GM18520 (cell line): ENCODE measurements at regions not wholly inside any gene's neighbourhood (a gene's known extent, or its start where the extent isn't known, plus 50 kb on each side); places are given as distances from the start of the nearest gene placed in this dataset.
"Not testable (repeated sequence)": the region's sequence is repeated elsewhere in the genome, so short reads cannot be mapped to it uniquely, and the experiment has no call there.

Source experiments
- ATAC-seq: cut with Tn5 transposase; IDR thresholded peaks from one replicate; pipeline ENCODE4 v1.9.1; 2021; ENCODE audit not compliant: unreplicated experiment

DNA sequence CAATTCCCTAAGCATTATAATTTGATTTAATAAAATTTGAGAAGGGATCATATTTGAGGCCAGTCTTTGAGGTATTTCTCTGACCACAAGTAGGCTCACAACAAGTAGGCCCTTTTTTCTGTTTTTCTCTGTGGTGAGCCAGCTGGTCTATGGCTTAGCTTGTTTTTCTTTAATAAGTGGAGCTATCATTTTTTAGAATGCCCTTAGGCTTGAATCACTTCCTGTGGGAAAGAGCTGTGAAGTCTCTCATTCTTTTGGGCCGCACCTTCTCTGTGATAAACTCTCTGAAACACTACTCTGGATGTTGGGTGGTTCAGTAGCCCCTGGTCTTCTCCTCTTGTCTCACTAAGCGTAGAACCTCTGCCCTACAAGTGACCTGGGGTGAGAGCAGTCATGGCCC lies 235.9 kb downstream of the SUCLG1 start:
- ATAC-seq: no peak

DNA sequence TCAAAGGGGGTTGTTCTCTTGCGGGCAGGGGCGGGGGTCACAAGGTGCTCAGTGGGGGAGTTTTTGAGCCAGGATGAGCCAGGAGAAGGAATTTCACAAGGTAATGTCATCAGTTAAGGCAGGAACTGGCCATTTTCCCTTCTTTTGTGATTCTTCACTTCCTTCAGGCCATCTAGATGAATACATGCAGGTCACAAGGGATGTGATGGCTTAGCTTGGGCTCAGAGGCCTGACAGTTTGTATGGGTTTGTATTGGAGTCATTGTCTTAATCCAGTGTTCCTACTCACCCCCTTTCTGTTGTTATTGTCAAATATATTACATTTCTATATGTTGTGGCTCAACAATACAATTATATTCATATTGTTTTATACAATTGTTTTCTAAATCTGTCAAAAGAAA lies 238.0 kb downstream of the SUCLG1 start:
- ATAC-seq: not testable (repeated sequence)

DNA sequence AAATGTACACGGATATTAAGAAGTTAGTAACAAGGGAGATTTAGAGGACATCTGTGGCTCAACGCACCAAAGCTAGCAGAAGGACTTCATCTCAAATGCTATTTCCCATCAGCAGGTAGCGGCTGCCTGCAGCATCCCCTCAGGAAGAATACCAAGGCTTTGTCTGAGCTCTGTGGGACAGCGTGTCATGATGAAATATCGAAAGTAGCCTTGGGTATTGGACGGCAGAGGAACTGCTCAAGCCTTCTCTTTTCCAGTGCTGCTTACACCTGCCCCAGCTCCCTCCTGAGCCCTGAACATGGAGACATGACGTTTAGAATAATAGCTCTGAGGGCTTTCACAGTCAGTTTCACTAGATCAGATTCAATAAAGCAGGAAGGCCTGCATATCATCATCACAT lies 241.6 kb downstream of the SUCLG1 start:
- no peak for ATAC-seq

DNA sequence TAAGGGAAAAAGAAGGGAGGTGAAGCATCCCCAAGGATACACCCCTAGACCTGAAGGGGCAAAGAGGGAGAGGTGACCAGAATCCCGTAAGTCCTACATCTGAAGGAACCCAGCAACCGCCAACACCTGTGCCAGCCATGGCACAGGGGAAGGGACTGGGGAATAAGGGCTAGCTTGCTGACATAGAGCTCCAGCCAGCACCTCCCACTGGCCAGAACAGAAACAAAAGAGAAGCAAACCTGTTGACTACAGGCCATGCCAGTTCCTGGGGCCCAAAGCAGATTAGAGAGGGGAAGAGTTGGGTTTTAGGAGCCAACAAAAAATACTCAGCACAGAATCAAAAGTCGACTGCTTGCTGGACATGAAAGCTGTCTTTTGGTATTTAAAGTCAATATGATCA lies 244.6 kb downstream of the SUCLG1 start:
- no peak for ATAC-seq

DNA sequence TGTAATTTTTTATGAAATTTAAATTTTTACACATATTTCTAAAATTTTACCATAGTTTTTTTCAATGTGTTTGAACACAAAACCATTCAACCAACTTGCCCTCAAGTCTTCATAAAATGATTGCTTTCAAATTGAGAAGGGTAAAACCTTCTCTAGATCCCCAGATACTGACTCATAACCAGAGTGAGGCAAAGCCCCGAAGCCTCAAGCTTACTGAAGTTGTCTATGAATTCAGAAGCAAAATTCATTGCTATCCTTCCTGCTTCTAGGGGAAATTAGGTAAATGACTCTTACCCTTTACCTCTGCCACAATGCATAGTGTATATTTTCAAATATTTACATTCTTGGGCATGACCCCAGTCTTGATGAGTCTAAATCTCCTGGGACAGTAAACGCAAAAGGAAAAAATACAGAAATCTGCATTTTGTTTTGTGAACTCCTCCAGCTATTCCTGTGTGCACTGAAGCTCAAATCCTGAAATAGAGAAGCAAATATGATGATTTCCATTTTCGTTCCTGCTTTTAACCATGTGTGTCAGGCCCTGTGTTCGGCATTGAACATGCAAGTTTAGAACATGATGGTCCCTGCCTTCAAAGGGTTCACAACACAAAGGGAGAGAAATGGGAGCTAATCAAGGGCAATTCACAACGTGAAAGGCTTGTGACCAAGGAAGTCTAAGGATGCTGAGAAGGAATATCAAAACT lies 246.3 kb downstream of the SUCLG1 start:
- ATAC-seq: peak; percentile 73

DNA sequence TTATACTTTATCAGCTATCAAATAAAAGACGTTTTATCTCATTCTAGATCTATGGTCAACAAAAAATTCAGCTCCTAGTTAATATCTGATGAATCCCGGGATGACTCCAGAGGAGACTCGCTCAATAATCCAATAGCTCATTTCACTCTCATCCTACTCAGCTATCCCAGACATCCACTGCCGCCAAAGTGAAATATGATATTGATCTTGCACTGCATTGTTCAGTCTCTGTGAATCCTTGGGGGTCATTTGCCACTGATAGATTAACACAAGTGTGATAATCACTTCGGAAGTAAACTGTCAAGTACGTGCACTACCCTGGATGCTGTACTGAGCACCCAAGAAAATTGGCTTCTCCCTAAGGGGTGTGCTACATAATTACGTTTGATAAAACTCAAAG lies 249.1 kb downstream of the SUCLG1 start:
- no peak for ATAC-seq

DNA sequence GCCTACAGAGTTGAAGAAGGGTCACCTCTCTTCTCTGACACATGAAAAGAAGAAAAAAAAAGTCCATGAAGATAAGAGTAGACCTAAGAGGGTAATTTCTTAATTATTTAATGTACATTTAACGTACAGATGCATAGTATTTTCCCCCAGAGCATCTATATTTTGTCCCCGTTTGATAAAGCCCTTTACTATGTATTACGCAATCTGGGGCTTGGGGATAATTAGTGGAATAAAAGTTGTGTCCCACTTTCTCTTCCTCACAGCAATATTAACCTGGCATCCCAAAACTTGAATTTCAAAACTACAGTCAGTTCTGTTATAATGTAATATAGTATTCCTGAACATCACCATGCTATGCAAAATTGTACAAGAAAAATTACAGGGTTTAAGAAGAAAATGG lies 254.1 kb downstream of the SUCLG1 start:
- ATAC-seq: no peak

DNA sequence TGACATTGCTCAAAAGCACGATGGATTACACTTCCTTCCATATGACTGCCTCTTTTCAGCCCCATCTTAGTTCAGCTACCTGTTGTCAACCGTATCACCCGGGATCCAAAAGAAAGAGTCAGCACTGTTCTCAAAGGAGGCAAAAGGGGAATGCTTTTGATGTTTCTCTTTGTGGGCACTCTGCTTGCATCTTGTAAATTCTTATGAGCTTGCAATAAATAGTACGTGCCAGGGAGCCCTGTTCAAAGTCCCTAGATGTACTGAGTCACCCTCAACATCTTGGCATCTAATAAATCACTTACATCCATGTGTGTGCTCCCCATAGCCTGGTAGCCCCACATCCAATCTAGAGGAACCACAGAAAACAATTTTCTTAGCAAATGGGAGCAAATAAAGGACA lies 256.9 kb downstream of the SUCLG1 start:
- ATAC-seq: no peak

DNA sequence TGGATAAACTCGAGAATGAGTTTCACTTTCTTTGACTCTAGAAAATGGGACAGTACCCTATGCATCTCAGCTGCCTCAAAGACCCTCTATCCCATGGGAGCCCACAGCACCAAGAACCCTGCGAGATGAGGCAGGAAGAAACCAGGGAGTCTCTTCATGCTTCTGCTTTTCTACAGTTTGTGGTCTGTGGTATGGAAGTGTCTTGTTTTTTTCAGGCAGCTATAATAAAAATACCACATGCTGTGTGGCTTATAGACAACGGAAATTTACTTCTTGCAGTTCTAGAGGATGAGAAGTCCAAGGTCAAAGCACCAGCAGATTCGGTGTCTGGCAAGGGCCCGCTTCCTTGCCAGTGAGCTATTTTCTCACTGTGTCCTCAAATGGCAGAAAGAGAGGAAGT lies 257.9 kb downstream of the SUCLG1 start:
- ATAC-seq: no peak

DNA sequence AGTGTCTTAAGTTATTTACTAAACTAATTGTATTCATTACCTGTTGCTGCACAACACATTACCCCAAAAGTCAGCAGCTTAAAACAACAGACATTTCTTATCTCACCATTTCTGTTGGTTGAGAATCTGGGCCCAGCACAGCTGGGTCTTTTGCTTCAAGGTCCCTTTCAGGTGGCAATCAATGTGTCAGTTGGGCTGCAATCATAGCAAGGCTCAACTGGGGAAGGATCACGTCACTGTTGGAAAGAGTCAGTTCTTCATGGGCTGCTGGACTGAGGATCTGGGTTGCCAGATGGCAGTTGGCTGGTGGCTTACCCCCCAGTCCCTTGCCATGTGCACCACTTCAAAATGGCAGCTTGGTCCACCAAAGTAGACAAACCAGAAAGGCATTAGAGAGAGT lies 261.2 kb downstream of the SUCLG1 start:
- ATAC-seq: no peak

DNA sequence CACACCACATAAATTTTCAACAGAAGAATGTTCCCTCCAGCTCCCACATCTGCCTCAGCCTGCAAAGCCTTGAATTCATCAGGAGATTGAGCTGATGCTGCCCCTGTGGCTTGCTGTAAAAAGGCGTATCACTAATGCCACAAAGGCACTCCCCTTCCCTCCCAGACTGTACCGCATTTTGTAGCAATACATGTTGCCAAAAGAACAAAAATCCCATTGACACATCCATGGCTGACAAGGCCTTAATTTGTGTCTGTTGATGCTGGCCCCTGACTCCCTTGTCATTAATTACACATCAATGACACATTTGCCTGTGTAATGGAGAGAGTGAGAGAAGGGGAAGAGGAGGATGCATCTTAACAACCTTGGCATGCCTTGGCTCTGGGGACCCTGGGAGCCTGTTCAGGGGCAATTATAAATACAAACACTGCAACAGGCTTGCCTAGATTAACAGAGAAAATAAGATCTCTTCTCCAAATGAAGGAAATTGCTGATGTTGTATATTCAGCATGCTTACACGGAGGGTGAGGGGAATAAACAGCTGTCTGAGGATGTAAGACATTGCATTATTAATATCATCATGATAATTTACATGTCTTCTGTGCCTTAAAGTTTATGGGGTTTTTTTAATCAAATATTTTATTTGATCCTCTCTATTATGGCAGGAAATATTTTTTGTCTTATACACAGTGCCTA lies 264.0 kb downstream of the SUCLG1 start:
- ATAC-seq: no peak

DNA sequence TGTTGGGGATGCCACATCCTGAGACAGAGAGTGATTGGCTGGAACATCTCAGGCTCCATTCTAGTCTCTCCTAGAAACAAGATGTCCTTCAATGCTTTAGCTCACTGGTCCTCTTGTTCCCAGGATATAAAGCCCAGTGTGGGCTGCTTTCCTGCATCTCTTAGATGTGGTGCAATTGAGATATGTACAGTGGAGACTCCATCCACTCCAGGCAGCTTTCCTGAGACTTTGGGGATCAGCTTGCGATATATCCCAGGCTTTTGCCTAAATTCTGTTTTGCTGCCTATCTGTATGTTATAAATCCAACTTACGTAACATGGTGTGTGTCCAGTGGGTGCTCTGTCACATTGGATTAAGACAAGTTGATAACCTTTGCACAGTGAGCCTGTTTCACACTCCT lies 264.9 kb downstream of the SUCLG1 start:
- ATAC-seq: no peak

DNA sequence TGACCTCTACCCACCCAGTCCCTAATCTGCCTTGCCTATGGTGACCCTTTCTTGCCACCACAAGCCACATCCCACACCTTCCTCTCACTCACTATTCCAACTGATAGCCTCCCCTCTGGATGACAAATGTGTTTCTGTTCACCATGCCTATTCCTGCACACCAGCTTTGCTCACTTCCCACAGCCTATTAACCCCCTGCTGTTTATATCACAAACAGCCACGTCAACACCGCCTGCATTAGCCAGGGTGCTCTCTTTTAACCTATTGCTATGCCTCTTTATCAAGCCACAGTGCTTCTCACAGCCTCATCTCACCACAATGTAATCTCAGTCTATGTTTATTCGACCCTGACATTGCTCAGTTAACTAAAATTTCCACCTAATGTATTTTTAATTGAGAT lies 271.8 kb downstream of the SUCLG1 start:
- no peak for ATAC-seq

DNA sequence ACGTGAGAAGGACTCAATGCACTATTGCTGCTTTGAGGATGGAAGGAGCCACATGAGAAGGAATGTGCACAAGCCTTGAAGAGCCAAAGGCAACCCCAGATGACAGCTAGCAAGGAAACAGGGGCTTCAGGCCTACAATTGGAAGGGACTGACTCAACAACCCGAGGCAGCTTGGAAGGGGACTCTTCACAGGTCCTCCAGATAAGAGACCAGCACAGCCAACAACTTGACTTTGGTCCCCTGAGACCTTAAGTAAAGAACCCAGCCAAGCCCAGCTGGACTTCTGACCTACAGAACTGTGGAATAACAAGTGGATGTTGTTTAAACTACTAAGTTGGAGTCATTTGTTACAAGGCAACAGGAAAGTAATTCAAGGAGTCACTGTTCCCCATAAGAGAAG lies 277.2 kb downstream of the SUCLG1 start:
- no peak for ATAC-seq

DNA sequence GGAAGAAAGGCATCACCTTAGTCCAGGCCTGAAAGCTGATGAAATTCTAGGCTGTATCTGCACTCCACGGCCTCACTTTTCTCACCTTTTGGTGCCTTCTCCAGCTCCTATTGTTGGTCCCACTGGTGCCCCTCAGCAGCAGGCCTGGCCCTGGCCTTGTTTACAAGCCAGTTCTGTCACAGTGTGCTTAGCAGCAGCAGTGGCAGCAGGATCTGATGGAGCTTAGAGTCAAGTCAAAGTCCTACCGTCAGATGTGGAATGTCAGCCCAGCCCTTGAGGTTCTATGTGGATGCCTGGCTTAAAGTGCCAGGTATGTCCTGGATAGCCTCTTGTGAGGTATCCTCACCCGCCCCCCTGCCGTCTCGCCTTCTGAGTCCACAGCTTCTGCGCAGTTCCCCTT lies 281.3 kb downstream of the SUCLG1 start:
- ATAC-seq: no peak

DNA sequence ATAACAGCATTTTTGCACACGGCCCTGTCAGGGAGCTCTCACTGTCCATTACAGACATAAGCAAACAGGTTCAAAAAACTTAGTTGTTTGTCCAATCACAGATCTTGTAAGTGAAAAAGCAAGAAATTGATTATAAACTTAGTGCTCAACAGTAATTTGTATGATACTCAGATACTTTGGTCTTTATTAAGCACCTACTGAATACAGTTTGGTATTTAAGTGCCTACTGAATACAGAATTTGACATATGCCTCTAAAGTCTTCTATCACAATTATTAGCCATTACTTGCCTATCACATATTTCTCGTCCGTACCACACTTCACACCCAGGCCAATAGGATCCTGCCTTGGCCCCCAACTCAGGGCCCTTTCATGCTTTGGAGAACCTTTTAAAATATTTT lies 283.1 kb downstream of the SUCLG1 start:
- ATAC-seq: no peak

DNA sequence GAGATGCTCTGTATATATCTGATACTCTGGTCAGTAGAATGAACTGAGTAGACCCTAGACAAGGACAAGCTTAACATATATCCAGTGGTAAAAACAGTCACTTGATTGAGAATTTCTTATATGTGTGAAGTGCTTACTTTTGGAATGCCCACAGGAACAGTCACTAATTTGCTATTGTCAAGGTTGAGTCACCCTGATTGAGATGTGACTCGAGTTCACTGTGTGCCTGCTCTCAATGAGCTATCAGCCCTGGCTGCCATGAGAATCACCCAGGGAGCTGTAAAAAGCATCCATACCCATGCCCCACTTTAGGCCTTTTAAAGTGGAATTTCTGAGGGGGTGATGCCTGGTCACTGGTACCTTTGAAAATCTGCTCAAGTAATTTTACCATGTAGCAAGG lies 283.7 kb downstream of the SUCLG1 start:
- ATAC-seq: no peak

DNA sequence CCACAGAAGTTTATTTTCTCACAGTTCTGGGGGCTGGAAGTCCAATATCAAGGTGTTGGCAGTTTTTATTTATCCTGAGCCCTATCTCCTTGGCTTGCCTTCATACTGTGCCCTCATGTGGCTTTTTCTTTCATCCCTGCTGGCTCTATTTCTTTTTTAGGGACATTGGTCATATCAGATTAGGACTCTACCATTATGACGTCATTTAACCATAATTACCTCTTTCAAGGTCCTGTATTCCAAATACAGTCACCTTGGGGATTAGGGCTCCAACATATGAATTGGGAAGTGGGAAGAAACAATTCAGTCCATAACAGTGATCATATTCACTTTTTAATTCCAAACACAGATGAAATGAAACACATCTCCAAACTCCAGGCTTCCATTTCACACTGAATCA lies 286.0 kb downstream of the SUCLG1 start:
- ATAC-seq: no peak

DNA sequence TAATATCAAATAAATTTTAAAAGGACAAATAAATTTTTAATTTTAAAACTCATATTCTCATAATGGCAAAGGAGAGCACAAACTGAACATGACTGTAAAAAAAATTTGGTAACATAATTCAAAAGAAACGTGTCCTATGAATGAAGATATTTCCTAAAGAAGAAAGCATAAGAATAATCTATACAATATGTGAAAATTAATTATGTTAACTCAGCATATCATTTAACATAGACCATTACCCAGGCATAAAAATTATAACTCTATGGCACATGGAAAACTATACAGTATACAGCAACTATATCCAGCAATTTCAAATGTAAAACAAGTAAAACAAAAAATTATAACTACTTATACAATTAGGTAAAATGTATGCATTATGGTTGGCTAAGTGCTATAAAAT lies 288.1 kb downstream of the SUCLG1 start:
- no peak for ATAC-seq

DNA sequence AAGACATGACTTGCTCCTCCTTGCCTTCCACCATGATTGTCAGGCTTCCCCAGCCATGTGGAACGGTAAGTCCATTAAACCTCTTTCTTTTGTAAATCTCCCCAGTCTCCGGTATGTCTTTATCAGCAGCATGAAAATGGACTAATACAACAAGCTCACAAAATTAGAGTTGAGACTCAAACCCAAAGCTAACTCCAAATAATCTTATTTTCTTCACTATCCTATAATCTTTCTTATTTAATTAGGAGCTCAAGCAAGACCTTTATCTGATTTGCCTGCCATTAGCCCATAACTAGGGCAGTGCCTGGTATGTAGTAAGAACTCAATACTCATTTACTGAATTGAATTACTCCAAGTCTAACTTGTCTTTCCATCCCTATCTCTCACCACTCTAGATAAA lies 289.2 kb downstream of the SUCLG1 start:
- ATAC-seq: no peak

DNA sequence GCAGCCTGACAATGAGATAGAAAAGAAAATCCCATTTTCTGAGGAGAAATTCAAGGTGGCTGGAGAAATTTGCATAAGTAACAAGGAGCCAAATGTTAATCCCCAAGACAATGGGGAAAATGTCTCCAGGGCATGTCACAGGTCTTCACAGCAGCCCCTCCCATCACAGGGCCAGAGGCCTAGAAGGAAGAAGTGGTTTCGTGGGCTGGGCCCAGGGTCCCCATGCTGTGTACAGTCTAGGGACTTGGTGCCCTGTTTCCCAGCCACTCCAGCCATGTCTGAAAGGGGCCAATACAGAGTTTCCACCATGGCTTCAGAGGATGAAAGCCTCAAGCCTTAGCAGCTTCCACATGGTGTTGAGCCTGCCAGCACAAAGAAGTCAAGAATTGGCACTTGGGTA lies 290.5 kb downstream of the SUCLG1 start:
- not testable (repeated sequence) for ATAC-seq

DNA sequence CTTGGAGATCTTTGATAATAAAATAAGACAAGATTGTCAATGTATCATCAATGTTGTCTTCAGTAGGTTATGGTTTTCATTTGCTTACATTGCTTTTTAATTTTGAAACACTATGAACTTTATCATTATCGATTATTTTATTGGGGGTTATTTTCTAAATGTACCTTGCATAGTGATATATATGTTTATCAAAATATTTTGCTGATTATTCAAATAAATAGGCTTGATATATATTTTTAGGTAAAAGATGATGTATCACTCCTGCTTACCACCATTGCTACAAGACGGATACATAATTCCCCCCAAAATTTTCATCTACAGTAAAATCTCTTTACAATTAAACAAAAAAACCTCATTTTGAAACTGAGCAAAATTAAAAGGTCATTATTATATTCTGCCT lies 293.8 kb downstream of the SUCLG1 start:
- ATAC-seq: no peak

DNA sequence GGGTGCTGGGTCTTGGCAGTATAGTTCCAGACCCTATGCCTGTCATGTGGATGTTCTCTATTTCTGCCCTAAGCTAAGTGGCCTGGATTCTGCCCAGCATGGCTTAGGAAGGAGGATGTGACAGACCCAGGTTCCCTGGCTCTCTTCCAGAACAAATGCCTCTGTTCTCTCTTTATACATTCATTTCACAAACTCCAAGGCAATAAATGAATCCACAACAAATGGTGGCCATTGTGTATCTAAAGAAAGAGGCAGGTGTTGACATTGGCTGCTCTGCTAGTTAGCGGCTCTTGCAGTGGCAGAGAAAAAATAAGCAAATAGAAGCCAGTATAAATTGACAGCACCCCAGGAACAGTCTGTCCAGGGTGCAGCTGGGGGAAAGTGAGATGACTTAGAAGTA lies 298.6 kb downstream of the SUCLG1 start:
- no peak for ATAC-seq
